GM21515 (cell line): ENCODE measurements at regions not wholly inside any gene's neighbourhood (a gene's known extent, or its start where the extent isn't known, plus 50 kb on each side); places are given as distances from the start of the nearest gene placed in this dataset.
"Not testable (repeated sequence)": the region's sequence is repeated elsewhere in the genome, so short reads cannot be mapped to it uniquely, and the experiment has no call there.

ENCODE experiments used
- ATAC-seq: cut with Tn5 transposase; IDR thresholded peaks from one replicate; pipeline ENCODE4 v1.9.1; 2021; ENCODE audit not compliant: unreplicated experiment

GRCh38 chr6:140316966-140317365 lies 942.5 kb upstream of the CITED2 start:
- ATAC-seq = no peak

GRCh38 chr6:140314682-140315081 lies 940.2 kb upstream of the CITED2 start:
- no peak for ATAC-seq

- no peak for ATAC-seq
Measured at GRCh38 chr6:140311146-140311545, 936.7 kb upstream of the CITED2 start.

- no peak for ATAC-seq
Measured at GRCh38 chr6:140303218-140303949, 928.9 kb upstream of the CITED2 start.

- ATAC-seq = no peak
Measured at GRCh38 chr6:140300331-140300730, 925.9 kb upstream of the CITED2 start.

GRCh38 chr6:140289186-140289585 lies 914.7 kb upstream of the CITED2 start:
- no peak for ATAC-seq

GRCh38 chr6:140285998-140286690 lies 911.7 kb upstream of the CITED2 start:
- ATAC-seq = no peak

GRCh38 chr6:140285471-140285870 lies 911.0 kb upstream of the CITED2 start:
- no peak for ATAC-seq

GRCh38 chr6:140284871-140285270 lies 910.4 kb upstream of the CITED2 start:
- no peak for ATAC-seq

GRCh38 chr6:140283197-140283596 lies 908.7 kb upstream of the CITED2 start:
- no peak for ATAC-seq

- no peak for ATAC-seq
Measured at GRCh38 chr6:140281767-140282166, 907.3 kb upstream of the CITED2 start.

GRCh38 chr6:140281236-140281635 lies 906.8 kb upstream of the CITED2 start:
- no peak for ATAC-seq

GRCh38 chr6:140276719-140277118 lies 902.3 kb upstream of the CITED2 start:
- ATAC-seq = no peak

GRCh38 chr6:140276133-140276532 lies 901.7 kb upstream of the CITED2 start:
- no peak for ATAC-seq

- ATAC-seq = no peak
Measured at GRCh38 chr6:140275725-140276124, 901.3 kb upstream of the CITED2 start.

GRCh38 chr6:140274548-140274947 lies 900.1 kb upstream of the CITED2 start:
- ATAC-seq = no peak

GRCh38 chr6:140271759-140272377 lies 897.4 kb upstream of the CITED2 start:
- peak; percentile 99 for ATAC-seq

- no peak for ATAC-seq
Measured at GRCh38 chr6:140269591-140270165, 895.2 kb upstream of the CITED2 start.

GRCh38 chr6:140264431-140264830 lies 890.0 kb upstream of the CITED2 start:
- ATAC-seq = no peak

GRCh38 chr6:140258302-140258701 lies 883.9 kb upstream of the CITED2 start:
- not testable (repeated sequence) for ATAC-seq

- ATAC-seq = no peak
Measured at GRCh38 chr6:140256248-140256647, 881.8 kb upstream of the CITED2 start.

- no peak for ATAC-seq
Measured at GRCh38 chr6:140253096-140253495, 878.6 kb upstream of the CITED2 start.
